ENCODE measurements at regions not wholly inside any gene's neighbourhood (a gene's known extent, or its start where the extent isn't known, plus 50 kb on each side); places are given as distances from the start of the nearest gene placed in this dataset.
"Not testable (repeated sequence)": the region's sequence is repeated elsewhere in the genome, so short reads cannot be mapped to it uniquely, and the experiment has no call there.

- DNase-seq = peak; percentile 84 to 95 (median 90)
Measured at GRCh38 chr2:8598295-8599165, 83.3 kb upstream of the ID2 start.

DNA sequence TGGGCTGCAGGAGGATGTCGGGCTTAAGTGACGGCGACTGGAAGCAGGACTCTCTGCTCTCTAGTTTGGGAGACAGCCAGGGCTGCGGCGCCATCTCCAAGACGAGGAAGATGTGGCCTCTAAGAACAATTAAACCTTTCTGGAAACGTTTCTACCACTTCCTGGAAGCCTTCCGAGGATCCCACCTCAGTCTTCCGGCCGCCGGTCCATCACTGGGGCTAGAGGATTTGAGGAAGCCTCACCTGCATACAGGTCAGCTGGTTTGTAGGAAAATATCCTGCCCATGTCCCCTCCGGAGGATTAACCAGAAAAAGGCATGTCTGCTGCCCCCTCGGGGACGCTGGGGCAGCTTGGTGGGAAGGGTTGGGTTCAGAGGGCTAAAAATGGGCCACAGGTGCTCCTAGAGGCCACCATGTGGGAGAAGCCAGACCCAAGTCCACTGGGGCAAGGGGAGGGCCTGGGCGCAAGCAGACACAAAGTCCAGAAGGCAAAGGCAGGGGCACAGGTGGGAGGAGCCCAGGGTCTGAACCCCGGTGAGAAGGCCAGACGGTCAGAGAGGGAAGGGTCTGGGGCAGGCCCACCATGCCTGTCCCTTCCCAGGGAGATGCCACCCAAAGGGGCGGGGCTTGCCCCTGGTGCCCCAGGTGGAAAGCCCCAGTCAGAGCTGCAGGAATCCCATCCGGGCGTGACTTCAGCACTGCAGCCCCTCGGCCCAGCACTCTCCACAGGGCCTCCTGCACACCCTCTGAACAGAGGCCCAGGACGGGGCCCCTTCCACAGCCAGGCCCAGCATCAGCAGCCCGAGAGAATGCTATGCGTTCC, 82.2 kb upstream of the ID2 start:
- DNase-seq = no peak

DNA sequence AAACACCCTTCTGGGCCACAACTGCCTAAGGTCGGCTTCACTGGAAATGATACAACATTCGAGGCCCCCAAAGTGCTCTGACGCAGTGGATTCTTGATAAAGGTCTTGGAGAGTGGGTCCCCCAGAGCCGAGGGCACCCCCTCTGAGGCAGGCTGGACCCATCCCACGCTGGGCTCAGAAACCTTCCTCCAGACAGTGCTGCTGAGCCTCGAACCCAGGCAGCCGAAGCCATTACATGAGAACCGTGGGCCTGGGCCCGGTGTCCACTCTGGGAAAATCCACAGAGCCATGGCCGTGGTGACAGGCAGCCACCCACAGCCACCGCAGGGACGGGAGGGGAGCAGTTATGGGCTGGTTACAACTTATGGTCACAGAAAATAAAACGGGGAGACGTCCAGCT, 81.4 kb upstream of the ID2 start:
- no peak for DNase-seq

GRCh38 chr2:8602809-8603208, 79.0 kb upstream of the ID2 start:
- peak in 3 of 4 experiments; percentile 21 to 67 (median 61) for DNase-seq

DNA sequence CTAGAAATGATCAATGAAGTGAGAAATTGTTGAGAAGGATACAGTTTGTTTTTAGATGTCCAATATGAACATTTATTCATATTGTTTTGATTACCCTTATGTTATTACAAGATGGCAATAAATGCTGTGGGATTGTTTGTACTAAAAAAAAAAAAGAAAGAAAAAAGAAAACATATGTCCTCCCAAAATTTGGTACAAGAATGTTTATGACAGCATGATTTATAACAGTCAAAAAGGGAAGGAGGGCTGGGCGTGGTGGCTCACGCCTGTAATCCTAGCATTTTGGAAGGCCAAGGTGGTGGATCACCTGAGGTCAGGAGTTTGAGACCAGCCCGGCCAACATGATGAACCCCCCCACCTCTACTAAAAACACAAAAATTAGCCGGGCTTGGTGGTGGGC, 78.5 kb upstream of the ID2 start:
- not testable (repeated sequence) for DNase-seq

DNA sequence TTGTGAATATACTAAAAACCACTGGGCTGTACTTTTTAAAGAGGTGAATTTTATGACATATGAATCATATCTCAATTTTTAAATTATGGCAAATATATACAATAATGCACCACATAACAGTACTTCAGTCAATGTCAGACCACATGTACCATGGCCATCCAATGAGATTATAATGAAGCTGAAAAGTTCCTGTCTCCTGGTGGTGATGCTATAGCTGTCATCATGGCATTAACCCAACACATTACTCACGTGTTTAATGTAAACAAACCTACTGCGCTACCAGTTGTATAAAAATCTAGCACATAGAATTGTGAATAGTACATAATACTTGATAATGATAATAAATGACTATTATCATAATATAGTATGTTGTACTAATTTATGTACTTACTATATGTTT, 77.6 kb upstream of the ID2 start:
- no peak for DNase-seq

GRCh38 chr2:8605351-8606065, 76.3 kb upstream of the ID2 start:
- no peak for DNase-seq

DNA sequence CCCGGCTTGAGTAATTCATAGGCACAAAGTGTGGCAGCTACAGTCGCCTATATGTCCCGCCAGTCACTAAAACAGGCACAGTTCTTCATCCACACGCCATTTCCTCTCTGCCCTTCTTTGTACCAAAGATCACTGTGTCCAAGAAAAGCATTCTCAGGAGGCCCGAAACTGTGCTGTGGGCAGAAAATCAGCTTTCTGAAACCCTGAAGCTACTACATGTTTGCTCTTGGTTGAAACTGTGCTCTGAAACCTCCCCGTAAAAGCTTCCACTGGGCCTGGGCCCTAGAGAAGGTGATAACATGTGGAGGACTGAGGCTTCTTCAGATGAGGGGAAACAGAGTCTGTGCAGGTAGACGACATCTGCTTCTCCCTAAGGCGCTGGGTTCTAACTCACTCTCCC, 75.6 kb upstream of the ID2 start:
- no peak for DNase-seq

DNA sequence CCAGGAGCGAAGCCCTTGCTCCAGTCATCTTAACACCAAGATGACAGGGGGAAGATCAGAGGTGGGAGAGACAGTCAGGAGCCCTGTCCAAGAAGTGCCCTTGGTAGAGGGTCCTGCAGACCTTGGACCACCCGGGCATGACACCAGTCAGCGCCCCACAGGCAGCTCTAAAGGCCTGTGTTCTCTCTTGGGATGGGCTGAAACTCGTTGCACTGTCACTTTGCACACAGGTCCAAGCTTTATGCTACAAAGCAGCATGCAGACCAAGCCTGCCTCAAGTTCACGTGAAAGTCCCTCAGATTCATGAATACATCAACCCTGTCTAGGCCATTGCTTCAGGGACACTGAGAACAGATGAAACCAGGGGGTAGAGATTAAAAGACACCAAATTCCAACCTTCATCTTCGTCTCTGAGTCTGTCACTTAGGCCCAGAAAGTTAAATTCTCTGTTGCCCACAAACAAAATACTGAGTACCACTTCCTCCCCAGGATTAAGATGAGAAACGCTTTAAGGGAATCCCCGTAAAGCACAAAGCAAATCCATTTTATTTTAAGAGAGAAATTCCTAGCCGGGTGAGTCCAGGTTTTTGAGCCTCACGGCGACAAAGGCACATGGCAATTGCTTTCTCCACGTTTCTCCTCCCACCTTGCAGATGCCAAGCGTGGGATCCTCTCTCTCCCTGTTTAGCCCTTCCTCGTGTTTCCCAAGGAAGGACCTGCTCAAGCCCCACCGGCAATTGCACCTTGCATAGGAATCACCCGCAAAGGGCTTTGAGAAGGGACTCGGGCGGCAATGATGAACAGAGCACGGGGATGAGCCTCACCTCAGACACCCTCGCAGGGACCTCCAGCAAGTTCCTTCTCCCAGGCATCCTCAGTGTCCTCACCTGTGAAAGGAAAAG, 75.0 kb upstream of the ID2 start:
- DNase-seq = no peak

GRCh38 chr2:8607606-8608005, 74.2 kb upstream of the ID2 start:
- no peak for DNase-seq

DNA sequence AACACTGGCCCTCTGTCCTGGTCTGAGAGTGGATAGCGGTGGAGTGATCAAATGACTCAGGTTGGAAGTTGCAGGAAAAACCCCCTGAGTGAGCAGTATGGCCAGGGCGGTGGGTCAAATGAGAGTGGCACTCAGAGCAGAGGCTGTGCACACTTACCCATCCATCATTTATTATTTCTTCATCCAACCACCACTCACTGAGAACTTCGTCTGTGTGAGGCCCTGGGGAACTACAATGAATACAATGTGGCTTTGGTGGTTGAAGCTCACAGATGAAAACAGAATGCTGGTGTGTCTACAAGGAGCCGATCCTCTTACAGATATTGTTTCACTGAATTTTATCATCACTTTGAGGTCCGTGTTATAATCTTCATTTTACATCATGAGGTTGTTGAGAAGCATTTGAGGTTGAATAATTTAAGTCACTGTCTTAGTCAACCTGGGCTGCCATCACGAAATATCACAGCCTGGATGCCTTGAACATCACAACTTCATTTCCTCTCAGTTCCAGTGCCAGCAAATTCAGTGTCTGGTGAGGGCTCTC, 73.4 kb upstream of the ID2 start:
- no peak for DNase-seq

GRCh38 chr2:8609357-8609811, 72.5 kb upstream of the ID2 start:
- DNase-seq = no peak

GRCh38 chr2:8610775-8611174, 71.1 kb upstream of the ID2 start:
- not testable (repeated sequence) for DNase-seq

DNA sequence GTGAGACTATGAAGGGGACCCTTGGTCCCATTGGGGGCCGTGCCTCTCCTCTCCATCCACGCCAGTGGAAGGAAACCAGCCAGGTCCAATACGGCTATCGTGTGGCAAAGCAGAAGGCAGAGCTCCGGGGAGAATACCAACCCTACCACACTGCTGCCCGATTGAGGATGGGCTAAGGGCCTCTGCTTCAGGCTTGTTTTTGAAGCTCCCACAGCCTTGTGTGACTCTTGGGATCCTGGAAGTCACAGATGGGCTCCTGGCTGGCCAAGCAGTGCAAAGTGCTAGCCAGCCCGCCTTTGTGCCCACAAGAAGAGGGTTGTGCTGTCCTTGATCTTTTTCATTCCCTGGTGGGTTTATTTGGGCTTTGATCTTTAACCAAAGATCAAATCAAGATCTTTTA, 70.6 kb upstream of the ID2 start:
- no peak for DNase-seq

DNA sequence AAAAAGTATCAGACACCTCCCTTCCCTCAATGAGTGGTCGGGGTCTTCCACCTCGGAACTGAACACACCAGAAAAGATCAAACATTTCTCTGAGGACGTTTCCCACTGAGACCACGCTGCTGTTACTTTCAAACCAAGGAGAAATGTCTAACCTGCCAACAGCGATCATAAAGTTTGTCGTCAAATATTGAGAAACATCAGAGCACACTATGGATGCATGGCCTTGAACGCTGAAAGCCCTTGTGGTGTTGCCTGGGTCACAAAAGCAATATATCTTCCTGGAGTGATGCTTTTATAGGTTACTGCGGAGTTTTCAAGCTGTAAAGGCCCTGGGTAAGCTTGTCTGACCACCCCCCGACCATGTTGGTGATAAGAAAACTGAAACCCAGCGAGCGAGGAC, 70.2 kb upstream of the ID2 start:
- no peak for DNase-seq

GRCh38 chr2:8612734-8613179, 69.1 kb upstream of the ID2 start:
- no peak for DNase-seq

- DNase-seq = not testable (repeated sequence)
Measured at GRCh38 chr2:8613207-8613999, 68.5 kb upstream of the ID2 start.

DNA sequence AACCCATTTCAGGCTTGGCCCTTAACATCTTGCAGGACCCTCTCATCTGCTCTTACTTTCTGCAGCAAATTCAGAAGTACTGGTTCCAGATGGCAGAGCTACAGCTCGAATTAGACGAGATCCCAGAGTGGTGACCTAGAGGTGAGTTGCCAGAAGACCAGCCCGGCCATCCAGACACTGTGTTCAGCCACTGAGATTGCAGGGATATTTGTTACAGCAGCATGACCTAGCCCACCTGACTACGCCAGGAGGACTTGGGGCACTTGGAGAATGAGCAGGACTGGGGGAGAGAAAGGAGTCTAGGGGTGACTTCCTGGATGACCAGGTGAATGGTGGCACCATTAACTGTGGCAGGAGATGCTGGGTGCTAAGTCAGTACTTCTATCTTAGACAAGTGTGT, 67.2 kb upstream of the ID2 start:
- DNase-seq = no peak

DNA sequence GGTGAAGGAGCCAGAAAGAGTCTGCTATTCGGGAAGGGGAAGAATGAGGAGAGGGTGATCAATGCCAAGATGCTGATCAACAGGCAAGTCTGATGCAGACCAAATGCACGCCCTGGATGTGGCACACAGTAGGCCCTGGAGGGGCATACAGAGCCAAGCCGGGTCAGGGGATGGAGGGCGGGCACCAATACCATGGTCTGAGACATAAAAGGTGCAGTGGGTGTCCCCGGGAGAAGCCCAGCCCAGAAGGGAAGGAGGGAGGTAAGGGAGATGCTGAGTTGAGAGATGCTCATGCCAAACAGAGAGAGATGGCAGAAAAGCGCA, 66.6 kb upstream of the ID2 start:
- DNase-seq = no peak

GRCh38 chr2:8615576-8616281, 66.1 kb upstream of the ID2 start:
- DNase-seq = no peak

All from suppressor macrophage (primary cell).